ENCODE measurements at regions not wholly inside any gene's neighbourhood (a gene's known extent, or its start where the extent isn't known, plus 50 kb on each side); places are given as distances from the start of the nearest gene placed in this dataset.

DNA sequence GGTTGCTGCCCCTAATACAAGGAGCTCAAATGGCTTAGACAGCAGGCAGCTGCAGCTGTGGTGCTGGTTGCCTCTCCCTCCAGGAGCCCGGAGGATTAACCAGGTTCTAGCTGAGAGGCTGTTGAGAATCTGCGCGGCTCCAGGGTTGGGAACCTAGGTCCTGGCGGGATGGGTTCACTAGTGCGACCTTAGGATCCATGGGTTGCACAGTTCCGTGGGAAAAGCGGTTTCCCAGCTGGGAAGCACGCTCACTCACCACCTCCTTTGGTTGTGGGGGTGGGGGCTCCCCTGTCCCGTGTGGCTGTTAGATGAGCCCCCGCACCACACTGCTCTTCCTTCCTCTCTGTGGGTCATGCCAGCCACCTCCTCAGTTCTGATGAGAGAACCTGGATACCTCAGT, 375.1 kb upstream of the ARRDC4 start:
- Histone ChIP-seq H3K9ac (ENCODE audit: insufficient read depth in 1 of 2, low read depth in 2 of 2, low read length in 2 of 2) (no peak overlapping the region), H3K36me3 (ENCODE audit: control insufficient read depth, insufficient read depth, low read length) (no peaks in the 10 kb centered on the region), H3K9me3 (replicated peaks; ENCODE audit: control insufficient read depth, insufficient read depth, low read depth, low read length) (no peaks in the 10 kb centered on the region), H3K9me1 (ENCODE audit: control insufficient read depth, insufficient read depth, low read length) (no peaks in the 10 kb centered on the region), H3K4me3 (no peak overlapping the region), H3K27ac (ENCODE audit: extremely low read depth, low read depth, low read length) (no peak overlapping the region), H3K4me2 (ENCODE audit: insufficient read depth, low read length) (no peak overlapping the region), H3K79me2 (ENCODE audit: control insufficient read depth, insufficient read depth, low read length) (no peaks in the 10 kb centered on the region), H2AFZ (ENCODE audit: low read depth, low read length) (no peak overlapping the region), H3K4me1 (replicated peaks in 1 of 2; ENCODE audit: control insufficient read depth in 2 of 2, insufficient read depth in 2 of 2, low read length in 2 of 2) (no peaks in the 10 kb centered on the region), H3K27me3 (ENCODE audit: control insufficient read depth in 2 of 2, insufficient read depth in 2 of 2, low read length in 2 of 2) (no peaks in the 10 kb centered on the region), H4K20me1 (replicated peaks; ENCODE audit: control insufficient read depth, insufficient read depth, low read length) (no peaks in the 10 kb centered on the region)
- in situ Hi-C loops (cut with MboI), result no loop called here
- ATAC-seq, result no peak
- under 1% methylated on average over 9 of the region's 10 CpGs for WGBS (ENCODE audit: insufficient coverage, low coverage, missing lambda C conversion rate)
- intact Hi-C loops (cut with micrococcal nuclease), result no loop called here
- DNase-seq (ENCODE audit: extremely low read depth in 1 of 4, low spot score in 3 of 4), result no peak
- FAIRE-seq, result no peak
- no TSS peak for BruUV-seq (replicated peaks)
- TF ChIP-seq ETV5 (CRISPR knock-in tag; IDR thresholded peaks at IDR 0.05; ENCODE audit: low read depth) (no peak), RBM39 (optimal IDR thresholded peaks at IDR 0.05; ENCODE audit: low read depth, low read length) (no peak), GTF2E2 (tag; IDR thresholded peaks at IDR 0.05) (no peak), ZNF431 (CRISPR knock-in tag; IDR thresholded peaks at IDR 0.05) (no peak), ZNF282 (CRISPR knock-in tag; IDR thresholded peaks at IDR 0.05) (no peak), HDGF (IDR thresholded peaks at IDR 0.05) (no peak)
- POLR2A ChIA-PET, result no interaction called here
- CTCF ChIA-PET (ENCODE audit: low intra/inter-chr PET ratio), result no interaction called here

GRCh38 chr15:97592778-97593177, 367.7 kb upstream of the ARRDC4 start:
- Histone ChIP-seq H3K9me1 (ENCODE audit: control insufficient read depth, insufficient read depth, low read length) (no peaks in the 10 kb centered on the region), H3K27me3 (ENCODE audit: control insufficient read depth in 2 of 2, insufficient read depth in 2 of 2, low read length in 2 of 2) (no peaks in the 10 kb centered on the region), H4K20me1 (replicated peaks; ENCODE audit: control insufficient read depth, insufficient read depth, low read length) (no peaks in the 10 kb centered on the region), H3K79me2 (ENCODE audit: control insufficient read depth, insufficient read depth, low read length) (no peaks in the 10 kb centered on the region), H3K27ac (ENCODE audit: extremely low read depth, low read depth, low read length) (no peak overlapping the region), H3K9me3 (replicated peaks; ENCODE audit: control insufficient read depth, insufficient read depth, low read depth, low read length) (no peaks in the 10 kb centered on the region), H3K36me3 (ENCODE audit: control insufficient read depth, insufficient read depth, low read length) (no peaks in the 10 kb centered on the region), H3K4me2 (ENCODE audit: insufficient read depth, low read length) (no peak overlapping the region), H3K4me1 (replicated peaks in 1 of 2; ENCODE audit: control insufficient read depth in 2 of 2, insufficient read depth in 2 of 2, low read length in 2 of 2) (no peaks in the 10 kb centered on the region), H2AFZ (ENCODE audit: low read depth, low read length) (no peak overlapping the region), H3K4me3 (no peak overlapping the region), H3K9ac (ENCODE audit: insufficient read depth in 1 of 2, low read depth in 2 of 2, low read length in 2 of 2) (no peak overlapping the region)
- BruUV-seq (replicated peaks), result no TSS peak
- DNase-seq (ENCODE audit: extremely low read depth in 1 of 4, low spot score in 3 of 4), result no peak
- intact Hi-C loops (cut with micrococcal nuclease), result no loop called here
- CTCF ChIA-PET (ENCODE audit: low intra/inter-chr PET ratio), result no interaction called here
- TF ChIP-seq RAD21 (CRISPR knock-in tag; conservative IDR thresholded peaks at IDR 0.05 in 1 of 2, IDR thresholded peaks at IDR 0.05 in 1 of 2), result no peak
- no peak for TF ChIP-seq YBX1 (IDR thresholded peaks at IDR 0.05)
- TF ChIP-seq XRCC5 (IDR thresholded peaks at IDR 0.05; ENCODE audit: low read depth, low read length), result no peak
- no peak for TF ChIP-seq ZNF263 (CRISPR knock-in tag; IDR thresholded peaks at IDR 0.05; ENCODE audit: borderline replicate concordance)
- POLR2A ChIA-PET, result no interaction called here
- ATAC-seq, result no peak
- in situ Hi-C loops (cut with MboI), result no loop called here
- no peak for FAIRE-seq
- WGBS (ENCODE audit: insufficient coverage, low coverage, missing lambda C conversion rate), result 0% methylated on average over 4 of the region's 4 CpGs

Measured in K562 (cell line).